CD14-positive monocyte (primary cell): ENCODE measurements at regions not wholly inside any gene's neighbourhood (a gene's known extent, or its start where the extent isn't known, plus 50 kb on each side); places are given as distances from the start of the nearest gene placed in this dataset.

ENCODE experiments used
- DNase-seq, 3 donors: peaks; one replicate each; pipeline ENCODE4 v3.0.0-alpha.2; 2011 to 2022
- H2AFZ ChIP-seq: 2 replicates; pipeline ENCODE4 v1.6.0; 2012; ENCODE audit warnings: mild to moderate bottlenecking, low read depth, low read length, inconsistent platforms; ENCODE audit not compliant: insufficient read depth, poor library complexity, severe bottlenecking
- H3K27ac ChIP-seq, 2 donors: 1 replicate in 1 of 2; 2 replicates in 1 of 2; pipeline ENCODE4 v1.5.1; 2012 to 2013; ENCODE audit warnings: low read length in 2 of 2, control low read depth in 1 of 2, inconsistent platforms in 1 of 2, low read depth in 1 of 2, mild to moderate bottlenecking in 1 of 2
- H3K27me3 ChIP-seq, 2 donors: one replicate each; pipeline versions ENCODE4 v1.6.0 to v1.6.1; 2011 to 2013; ENCODE audit warnings: low read length in 2 of 2; ENCODE audit not compliant: control insufficient read depth in 2 of 2, insufficient read depth in 2 of 2
- H3K36me3 ChIP-seq, 2 donors: replicated peaks in 1 of 2; 1 replicate in 1 of 2; 2 replicates in 1 of 2; pipeline versions ENCODE4 v1.5.1 to v1.6.1; 2012 to 2013; ENCODE audit warnings: low read length in 2 of 2, control low read depth in 1 of 2, inconsistent platforms in 1 of 2, mild to moderate bottlenecking in 1 of 2; ENCODE audit not compliant: insufficient read depth in 2 of 2, control insufficient read depth in 1 of 2
- H3K4me1 ChIP-seq, 2 donors: 1 replicate in 1 of 2; 2 replicates in 1 of 2; pipeline versions ENCODE4 v1.5.1 to v1.6.1; 2012 to 2013; ENCODE audit warnings: low read length in 2 of 2, control low read depth in 1 of 2, inconsistent platforms in 1 of 2, mild to moderate bottlenecking in 1 of 2, moderate library complexity in 1 of 2; ENCODE audit not compliant: insufficient read depth in 2 of 2, control insufficient read depth in 1 of 2
- H3K4me2 ChIP-seq: replicated peaks from 2 replicates; pipeline ENCODE3; 2012; ENCODE audit warnings: low read length, moderate library complexity, mild to moderate bottlenecking; ENCODE audit not compliant: poor library complexity, severe bottlenecking; ENCODE audit errors: extremely low read depth
- H3K4me3 ChIP-seq, 3 experiments: fragments of 200-600 bp in 1 of 3; sonication (generic) in 1 of 3; replicated peaks in 1 of 3; 1 replicate in 2 of 3; 2 replicates in 1 of 3; pipeline ENCODE4 v1.5.1; 2011 to 2013; ENCODE audit warnings: low read length in 3 of 3, mild to moderate bottlenecking in 3 of 3, control low read depth in 2 of 3, low read depth in 2 of 3, inconsistent platforms in 1 of 3, moderate library complexity in 1 of 3
- H3K79me2 ChIP-seq: 2 replicates; pipeline ENCODE4 v1.6.0; 2012; ENCODE audit warnings: mild to moderate bottlenecking, control low read depth, inconsistent platforms, low read length, moderate library complexity; ENCODE audit not compliant: insufficient read depth
- H3K9ac ChIP-seq: 2 replicates; pipeline ENCODE4 v1.6.0; 2017; ENCODE audit warnings: low read length, mild to moderate bottlenecking; ENCODE audit not compliant: insufficient read depth, poor library complexity, severe bottlenecking
- H3K9me3 ChIP-seq, 2 donors: replicated peaks in 1 of 2; 1 replicate in 1 of 2; 2 replicates in 1 of 2; pipeline versions ENCODE4 v1.5.1 to v1.6.1; 2012 to 2013; ENCODE audit warnings: low read length in 2 of 2, control low read depth in 1 of 2; ENCODE audit not compliant: control insufficient read depth in 1 of 2, insufficient read depth in 1 of 2
- H4K20me1 ChIP-seq: 2 replicates; pipeline ENCODE4 v1.6.0; 2012; ENCODE audit warnings: mild to moderate bottlenecking, low read length, control low read depth, moderate library complexity; ENCODE audit not compliant: insufficient read depth
- H3K27ac Mint-ChIP-seq, 7 donors: one replicate each; pipeline ENCODE4 v1.8.0; 2020; ENCODE audit warnings: mild to moderate bottlenecking in 7 of 7, mixed read lengths in 7 of 7, moderate library complexity in 6 of 7, inconsistent platforms in 2 of 7
- H3K27me3 Mint-ChIP-seq, 3 donors: one replicate each; pipeline ENCODE4 v1.8.0; 2021 to 2022; ENCODE audit warnings: low read depth in 3 of 3, mild to moderate bottlenecking in 3 of 3, mixed read lengths in 3 of 3, moderate library complexity in 3 of 3, inconsistent platforms in 1 of 3
- H3K36me3 Mint-ChIP-seq, 2 donors: one replicate each; pipeline ENCODE4 v1.8.0; 2020; ENCODE audit warnings: mixed read lengths in 2 of 2, inconsistent platforms in 1 of 2, mild to moderate bottlenecking in 1 of 2
- H3K4me1 Mint-ChIP-seq: one replicate; pipeline ENCODE4 v1.8.0; 2020; ENCODE audit warnings: mild to moderate bottlenecking, mixed read lengths
- H3K4me3 Mint-ChIP-seq, 2 donors: one replicate each; pipeline ENCODE4 v1.8.0; 2020; ENCODE audit warnings: mild to moderate bottlenecking in 2 of 2, mixed read lengths in 2 of 2, moderate library complexity in 1 of 2
- H3K9me3 Mint-ChIP-seq, 7 donors: one replicate each; pipeline ENCODE4 v1.8.0; 2020 to 2022; ENCODE audit warnings: mixed read lengths in 7 of 7, mild to moderate bottlenecking in 6 of 7, moderate library complexity in 6 of 7, inconsistent platforms in 2 of 7
- WGBS: methylation state at CpG from one replicate; pipeline ENCODE4 v1.1.5; 2013; ENCODE audit warnings: missing lambda C conversion rate; ENCODE audit not compliant: insufficient coverage; 5-methylcytosine and 5-hydroxymethylcytosine counted together
- intact Hi-C, 2 donors: fragments of 100-400 bp; cut with micrococcal nuclease; formaldehyde crosslinking; loops; one replicate each; pipeline versions ENCODE4 v1.15.0 to v1.15.1; 2023
- TF ChIP-seq, protein P1 (sequence below): fragments of 200-600 bp; IDR thresholded peaks from one replicate; pipeline ENCODE4 v1.8.0; 2022; ENCODE audit warnings: antibody characterized with exemption, mild to moderate bottlenecking

DNA sequence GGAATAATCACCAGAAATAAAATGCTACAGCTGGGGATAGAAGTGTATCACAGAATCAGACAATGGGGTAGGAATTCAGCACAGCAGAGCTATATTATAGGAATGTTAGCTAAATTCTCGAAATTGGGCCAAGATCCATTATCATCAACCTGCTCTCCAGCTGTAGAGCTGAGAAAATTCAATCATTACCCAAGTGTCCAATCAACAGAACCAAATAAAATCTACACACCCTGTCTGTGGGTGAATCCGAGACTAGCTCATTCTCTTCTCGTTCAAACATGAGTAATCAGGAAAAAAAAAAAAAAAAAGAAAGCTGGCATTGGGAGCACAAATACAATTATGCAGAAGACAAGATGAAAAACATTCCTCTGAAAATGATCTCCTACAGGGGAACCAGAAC lies 119.2 kb downstream of the CDC7 start:
- Histone ChIP-seq H3K4me2 (no peak overlapping the region), H4K20me1 (no peaks in the 10 kb centered on the region), H2AFZ (no peak overlapping the region), H3K36me3 (no peaks in the 10 kb centered on the region), H3K4me3 (no peak overlapping the region), H3K79me2 (no peaks in the 10 kb centered on the region), H3K27ac (no peak overlapping the region), H3K4me1 (no peaks in the 10 kb centered on the region), H3K27me3 (no peaks in the 10 kb centered on the region), H3K9ac (no peak overlapping the region), H3K9me3 (no peaks in the 10 kb centered on the region)
- peaks cover 0 to 4% (median 0%) of the 10 kb centered on the region in 7 donors for H3K9me3 Mint-ChIP-seq
- no peaks in the 10 kb centered on the region for H3K36me3 Mint-ChIP-seq
- intact Hi-C loops: no loop called here
- peaks cover 3 to 7% (median 4%) of the 10 kb centered on the region in 3 donors for H3K27me3 Mint-ChIP-seq
- TF ChIP-seq, protein P1, sequence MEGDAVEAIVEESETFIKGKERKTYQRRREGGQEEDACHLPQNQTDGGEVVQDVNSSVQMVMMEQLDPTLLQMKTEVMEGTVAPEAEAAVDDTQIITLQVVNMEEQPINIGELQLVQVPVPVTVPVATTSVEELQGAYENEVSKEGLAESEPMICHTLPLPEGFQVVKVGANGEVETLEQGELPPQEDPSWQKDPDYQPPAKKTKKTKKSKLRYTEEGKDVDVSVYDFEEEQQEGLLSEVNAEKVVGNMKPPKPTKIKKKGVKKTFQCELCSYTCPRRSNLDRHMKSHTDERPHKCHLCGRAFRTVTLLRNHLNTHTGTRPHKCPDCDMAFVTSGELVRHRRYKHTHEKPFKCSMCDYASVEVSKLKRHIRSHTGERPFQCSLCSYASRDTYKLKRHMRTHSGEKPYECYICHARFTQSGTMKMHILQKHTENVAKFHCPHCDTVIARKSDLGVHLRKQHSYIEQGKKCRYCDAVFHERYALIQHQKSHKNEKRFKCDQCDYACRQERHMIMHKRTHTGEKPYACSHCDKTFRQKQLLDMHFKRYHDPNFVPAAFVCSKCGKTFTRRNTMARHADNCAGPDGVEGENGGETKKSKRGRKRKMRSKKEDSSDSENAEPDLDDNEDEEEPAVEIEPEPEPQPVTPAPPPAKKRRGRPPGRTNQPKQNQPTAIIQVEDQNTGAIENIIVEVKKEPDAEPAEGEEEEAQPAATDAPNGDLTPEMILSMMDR: no peak
- no peak overlapping the region for H3K4me3 Mint-ChIP-seq
- H3K4me1 Mint-ChIP-seq: no peaks in the 10 kb centered on the region
- H3K27ac Mint-ChIP-seq: no peak overlapping the region
- 100% methylated on average over 2 of the region's 3 CpGs for WGBS
- no peak for DNase-seq

DNA sequence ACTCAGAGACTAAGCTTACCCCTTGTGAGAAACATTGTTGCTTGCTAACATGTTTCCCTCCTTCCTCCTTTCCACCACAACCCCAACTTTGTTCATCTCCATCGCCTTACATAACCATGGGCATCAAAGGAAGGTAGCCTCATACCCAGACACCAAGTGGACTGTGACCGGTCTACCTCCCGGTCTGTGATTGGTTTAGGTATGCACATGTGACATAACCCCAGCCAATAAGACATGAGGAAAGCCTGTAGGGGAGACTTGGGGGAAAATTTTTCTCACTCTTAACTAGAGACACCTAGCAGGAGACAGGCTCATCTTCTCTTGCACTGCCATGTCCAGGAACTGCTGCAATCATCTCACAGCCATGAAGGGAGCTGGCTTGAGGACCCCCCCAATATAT lies 120.7 kb downstream of the CDC7 start:
- TF ChIP-seq, protein P1: no peak
- Histone ChIP-seq H3K4me3 (no peak overlapping the region), H3K36me3 (no peaks in the 10 kb centered on the region), H2AFZ (no peak overlapping the region), H3K9ac (no peak overlapping the region), H3K79me2 (no peaks in the 10 kb centered on the region), H3K4me2 (no peak overlapping the region), H3K27ac (no peak overlapping the region), H3K27me3 (no peaks in the 10 kb centered on the region), H3K9me3 (no peaks in the 10 kb centered on the region), H4K20me1 (no peaks in the 10 kb centered on the region), H3K4me1 (no peaks in the 10 kb centered on the region)
- H3K27ac Mint-ChIP-seq: no peak overlapping the region
- intact Hi-C loops: no loop called here
- peaks cover 3 to 7% (median 4%) of the 10 kb centered on the region in 3 donors for H3K27me3 Mint-ChIP-seq
- WGBS: no CpG with 5 or more reads among the region's 3 CpGs
- DNase-seq: no peak
- H3K9me3 Mint-ChIP-seq: peaks cover 0 to 4% (median 0%) of the 10 kb centered on the region in 7 donors
- H3K4me1 Mint-ChIP-seq: no peaks in the 10 kb centered on the region
- H3K4me3 Mint-ChIP-seq: no peak overlapping the region
- no peaks in the 10 kb centered on the region for H3K36me3 Mint-ChIP-seq
